K562 (cell line): ENCODE measurements at regions not wholly inside any gene's neighbourhood (a gene's known extent, or its start where the extent isn't known, plus 50 kb on each side); places are given as distances from the start of the nearest gene placed in this dataset.
A peak's percentile ranks its signal among the peaks of the same experiment; 100 is the strongest.

Source experiments
- ATAC-seq: fragments of 200-7000 bp; cut with Tn5 transposase; 3 replicates; pipeline ENCODE4 v1.9.1; 2020; ENCODE audit warnings: moderate library complexity
- BruUV-seq: library from RNA; stranded (reverse); fragments of 400-500 nt; replicated peaks from 2 replicates; lab custom pipeline; 2021; lab: Mats Ljungman, UMichigan
- CTCF ChIA-PET: fragments of 300-600 bp; formaldehyde crosslinking; extraction: SDS; loops from one replicate; lab custom pipeline; 2021; ENCODE audit warnings: low intra/inter-chr PET ratio; lab: Yijun Ruan, JAX
- POLR2A ChIA-PET: fragments of 300-600, 350-650 bp; sonication (Branson Sonifier 250); formaldehyde crosslinking; extraction: SDS; loops from one replicate; lab custom pipeline; 2021; ENCODE audit warnings: antibody characterized with exemption, inconsistent platforms; lab: Yijun Ruan, JAX
- DNase-seq, 4 experiments: peaks; one replicate each; pipeline versions ENCODE4 v3.0.0 to v3.0.0-alpha.2; 2011 to 2018; ENCODE audit warnings: low spot score in 3 of 4, mixed read lengths in 3 of 4; ENCODE audit errors: extremely low read depth in 1 of 4
- FAIRE-seq: peaks from 2 replicates; lab custom pipeline; 2011; peaks lifted over from hg19 to GRCh38; lab: Jason Lieb, UNC
- H2AFZ ChIP-seq: 2 replicates; pipeline ENCODE4 v1.6.0; 2011; ENCODE audit warnings: low read depth, low read length, control low read depth, inconsistent platforms
- H3K27ac ChIP-seq: fragments of 200-600 bp; 3 replicates; pipeline ENCODE4 v1.8.0; 2011; ENCODE audit warnings: low read depth, mild to moderate bottlenecking, control low read depth, inconsistent platforms, low read length, moderate library complexity, mixed read lengths; ENCODE audit errors: extremely low read depth
- H3K27me3 ChIP-seq, 2 experiments: fragments of 300-600 bp in 1 of 2; 2 replicates in 1 of 2; 3 replicates in 1 of 2; pipeline versions ENCODE4 v1.6.0 to v1.8.0; 2011; ENCODE audit warnings: inconsistent platforms in 2 of 2, low read length in 2 of 2, mild to moderate bottlenecking in 1 of 2, mixed read lengths in 1 of 2, moderate library complexity in 1 of 2; ENCODE audit not compliant: control insufficient read depth in 2 of 2, insufficient read depth in 2 of 2
- H3K36me3 ChIP-seq: fragments of 300-600 bp; 3 replicates; pipeline ENCODE4 v1.8.0; 2011; ENCODE audit warnings: mild to moderate bottlenecking, low read length, inconsistent platforms; ENCODE audit not compliant: control insufficient read depth, insufficient read depth
- H3K4me1 ChIP-seq, 2 experiments: fragments of 200-600 bp in 1 of 2; replicated peaks in 1 of 2; 2 replicates in 1 of 2; 3 replicates in 1 of 2; pipeline versions ENCODE4 v1.5.1 to v1.8.0; 2011; ENCODE audit warnings: inconsistent platforms in 2 of 2, low read length in 2 of 2, mild to moderate bottlenecking in 1 of 2, mixed read lengths in 1 of 2, moderate library complexity in 1 of 2; ENCODE audit not compliant: control insufficient read depth in 2 of 2, insufficient read depth in 2 of 2
- H3K4me2 ChIP-seq: 2 replicates; pipeline ENCODE4 v1.6.1; 2011; ENCODE audit warnings: low read length, control low read depth, inconsistent platforms, mixed read lengths; ENCODE audit not compliant: insufficient read depth
- H3K4me3 ChIP-seq: fragments of 200-600 bp; sonication (generic), shearing (Covaris generic); 2 replicates; pipeline ENCODE4 v1.5.1; 2016; ENCODE audit warnings: control low read depth, inconsistent platforms
- H3K79me2 ChIP-seq: fragments of 200-600 bp; 3 replicates; pipeline ENCODE4 v1.8.0; 2011; ENCODE audit warnings: low read length, inconsistent platforms; ENCODE audit not compliant: control insufficient read depth, insufficient read depth
- H3K9ac ChIP-seq, 2 experiments: 2 replicates each; pipeline versions ENCODE4 v1.6.0 to v1.6.1; 2011; ENCODE audit warnings: low read depth in 2 of 2, low read length in 2 of 2, control low read depth in 1 of 2, inconsistent platforms in 1 of 2, mild to moderate bottlenecking in 1 of 2, mixed read lengths in 1 of 2; ENCODE audit not compliant: insufficient read depth in 1 of 2
- H3K9me1 ChIP-seq: one replicate; pipeline ENCODE4 v1.6.0; 2011; ENCODE audit warnings: inconsistent platforms, mild to moderate bottlenecking, low read length, moderate library complexity; ENCODE audit not compliant: control insufficient read depth, insufficient read depth
- H3K9me3 ChIP-seq: replicated peaks from 2 replicates; pipeline ENCODE4 v1.5.1; 2011; ENCODE audit warnings: low read depth, low read length, inconsistent platforms; ENCODE audit not compliant: control insufficient read depth, insufficient read depth
- H4K20me1 ChIP-seq: replicated peaks from 2 replicates; pipeline ENCODE4 v1.6.1; 2011; ENCODE audit warnings: low read length, inconsistent platforms, mixed read lengths; ENCODE audit not compliant: control insufficient read depth, insufficient read depth
- MAFG ChIP-seq: fragments of 450-650 bp; conservative IDR thresholded peaks from 2 replicates; pipeline ENCODE4 v1.6.1; 2016; ENCODE audit warnings: missing genetic modification characterization, missing compliant biosample characterization
- MAFK ChIP-seq: IDR thresholded peaks from 2 replicates; pipeline ENCODE4 v1.6.1; 2011; ENCODE audit warnings: low read length, improper control_type of control experiment
- MED1 ChIP-seq: sonication (generic); formaldehyde crosslinking; IDR thresholded peaks from 2 replicates; pipeline ENCODE4 v1.8.1; 2023; ENCODE audit warnings: missing genetic modification reagents, borderline replicate concordance
- NFE2 ChIP-seq: IDR thresholded peaks from 2 replicates; pipeline ENCODE4 v1.6.1; 2014; ENCODE audit warnings: antibody characterized with exemption, low read depth
- NFIC ChIP-seq: fragments of 450-650 bp; IDR thresholded peaks from 2 replicates; pipeline ENCODE4 v1.6.1; 2017; ENCODE audit warnings: mild to moderate bottlenecking, inconsistent platforms
- NKRF ChIP-seq: fragments of 450-650 bp; IDR thresholded peaks from 2 replicates; pipeline ENCODE4 v1.6.1; 2016; ENCODE audit warnings: borderline replicate concordance
- NR3C1 ChIP-seq: sonication (generic); formaldehyde crosslinking; IDR thresholded peaks from 2 replicates; pipeline ENCODE4 v1.8.1; 2022; ENCODE audit warnings: missing genetic modification reagents
- TCFL5 ChIP-seq: fragments of 250-450 bp; sonication (Bioruptor Pico); conservative IDR thresholded peaks from 2 replicates; pipeline ENCODE4 v1.6.1; 2021; ENCODE audit warnings: mild to moderate bottlenecking, moderate library complexity, matching md5 sums
- ZNF311 ChIP-seq: fragments of 250-450 bp; sonication (Bioruptor Pico); IDR thresholded peaks from 2 replicates; pipeline ENCODE4 v1.4.0; 2020; ENCODE audit warnings: mild to moderate bottlenecking, moderate library complexity
- ZNF449 ChIP-seq: fragments of 250-450 bp; sonication (Bioruptor Pico); IDR thresholded peaks from 2 replicates; pipeline ENCODE4 v1.8.0; 2022; ENCODE audit warnings: moderate library complexity, mild to moderate bottlenecking, inconsistent platforms
- ZNF707 ChIP-seq: fragments of 250-450 bp; sonication (Bioruptor Pico); conservative IDR thresholded peaks from 2 replicates; pipeline ENCODE4 v1.8.0; 2022; ENCODE audit warnings: inconsistent platforms, mild to moderate bottlenecking, moderate library complexity
- ZNF77 ChIP-seq: fragments of 250-450 bp; sonication (Bioruptor Pico); IDR thresholded peaks from 2 replicates; pipeline ENCODE4 v1.5.0; 2020
- WGBS: fragments of 100-300 bp; shearing (Covaris generic); methylation state at CpG from one replicate; pipeline ENCODE4 v1.1.6; 2016; ENCODE audit warnings: low coverage, mixed read lengths; ENCODE audit not compliant: insufficient coverage; ENCODE audit errors: missing lambda C conversion rate; 5-methylcytosine and 5-hydroxymethylcytosine counted together
- in situ Hi-C: fragments of 300-500 bp; cut with MboI; formaldehyde crosslinking; loops from 4 replicates; pipeline ENCODE4 v1.15.0; 2018; ENCODE audit warnings: inconsistent platforms, mixed read lengths
- intact Hi-C: fragments of 100-400 bp; cut with micrococcal nuclease; formaldehyde crosslinking; loops from 2 replicates; pipeline ENCODE4 v1.14.2; 2022

DNA sequence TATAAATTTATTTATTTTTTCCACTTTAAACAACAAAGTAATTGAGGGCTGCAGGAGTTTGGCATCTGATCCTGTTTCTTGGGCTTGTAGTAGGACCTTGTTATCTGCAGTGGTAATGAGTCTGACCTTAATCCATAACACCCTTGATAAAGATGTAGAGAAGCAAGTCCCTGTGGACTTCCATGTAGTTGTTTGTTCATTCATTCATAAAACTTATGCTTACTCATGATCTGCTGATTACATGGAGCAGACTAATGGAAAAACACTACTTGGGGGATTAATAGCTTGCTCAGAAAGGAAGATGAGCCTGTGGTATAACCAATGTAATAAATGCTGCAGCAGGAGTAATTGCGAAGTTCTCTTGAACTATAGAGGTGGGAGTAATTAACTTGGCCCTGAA is 271.5 kb upstream of the TBL1XR1 start:
- POLR2A ChIA-PET = interaction anchor here (1.1 kb wide), 1 partner anchor 10 kb away, joined by 3 read pairs; no protein-coding TSS in a partner anchor
- no TSS peak for BruUV-seq

GRCh38 chr3:177469216-177469615 is 271.9 kb upstream of the TBL1XR1 start:
- Histone ChIP-seq H3K79me2 (no peaks in the 10 kb centered on the region), H4K20me1 (no peaks in the 10 kb centered on the region), H3K4me3 (no peak overlapping the region), H3K36me3 (no peaks in the 10 kb centered on the region), H3K27ac (no peak overlapping the region), H3K9me1 (no peaks in the 10 kb centered on the region), H3K4me1 (no peaks in the 10 kb centered on the region; a peak in 2 of 5 replicates), H2AFZ (no peak overlapping the region), H3K4me2 (no peak overlapping the region), H3K9ac (no peak overlapping the region), H3K27me3 (no peaks in the 10 kb centered on the region), H3K9me3 (no peaks in the 10 kb centered on the region)
- DNase-seq = no peak
- 52% methylated on average over 3 of the region's 3 CpGs for WGBS
- intact Hi-C loops (no loop called here), in situ Hi-C loops (no loop called here)
- no peak for ATAC-seq
- POLR2A ChIA-PET = interaction anchor here (1.1 kb wide), 1 partner anchor 10 kb away, joined by 3 read pairs; no protein-coding TSS in a partner anchor
- FAIRE-seq = no peak
- no TSS peak for BruUV-seq
- CTCF ChIA-PET = no interaction called here
- no peak for TF ChIP-seq ZNF77 (CRISPR knock-in tag)
- TF ChIP-seq TCFL5 = no peak
- TF ChIP-seq NKRF = no peak
- TF ChIP-seq MED1 (CRISPR knock-in tag) = no peak
- no peak for TF ChIP-seq NFIC
- no peak for TF ChIP-seq ZNF449
- TF ChIP-seq NR3C1 = no peak

More for the DNA sequence above, 271.5 kb upstream of the TBL1XR1 start:
- no peaks in the 10 kb centered on the region for H3K9me3 ChIP-seq
- no peaks in the 10 kb centered on the region for H3K36me3 ChIP-seq
- intact Hi-C loops = no loop called here
- H3K9me1 ChIP-seq = no peaks in the 10 kb centered on the region
- no peak overlapping the region for H3K9ac ChIP-seq
- H3K27me3 ChIP-seq = no peaks in the 10 kb centered on the region
- H3K4me2 ChIP-seq = no peak overlapping the region
- CTCF ChIA-PET = no interaction called here
- no peak overlapping the region for H3K27ac ChIP-seq
- ATAC-seq = no peak
- H2AFZ ChIP-seq = no peak overlapping the region
- H3K4me1 ChIP-seq = no peaks in the 10 kb centered on the region; a peak in 2 of 5 replicates
- no peak for DNase-seq
- FAIRE-seq = no peak
- no peaks in the 10 kb centered on the region for H3K79me2 ChIP-seq
- no peaks in the 10 kb centered on the region for H4K20me1 ChIP-seq
- TF ChIP-seq MAFG (0 out of 2 replicates have a peak, but pooled peaks have one; percentile 20), ZNF707 (CRISPR knock-in tag) (no peak), NFE2 (peak; percentile 39; the same call in 1 of the 2 replicates), ZNF311 (CRISPR knock-in tag) (no peak), MAFK (0 out of 2 replicates have a peak, but pooled peaks have one; percentile 2)
- WGBS = 77% methylated on average over 1 of the region's 1 CpG
- no peak overlapping the region for H3K4me3 ChIP-seq
- in situ Hi-C loops = no loop called here
